IMR-90 (cell line): ENCODE measurements at regions not wholly inside any gene's neighbourhood (a gene's known extent, or its start where the extent isn't known, plus 50 kb on each side); places are given as distances from the start of the nearest gene placed in this dataset.

Experiments
- ATAC-seq: fragments of 200-7000 bp; cut with Tn5 transposase; 2 replicates; pipeline ENCODE4 v1.9.1; 2020; ENCODE audit warnings: low read depth, mild to moderate bottlenecking, moderate library complexity
- BruUV-seq: library from RNA; stranded (reverse); fragments of 400-500 nt; replicated peaks from 2 replicates; lab custom pipeline; 2021; lab: Mats Ljungman, UMichigan
- CTCF ChIA-PET: fragments of 300-600 bp; formaldehyde crosslinking; extraction: SDS; loops from one replicate; lab custom pipeline; 2021; ENCODE audit warnings: antibody characterized with exemption; lab: Yijun Ruan, JAX
- POLR2A ChIA-PET: fragments of 300-600 bp; sonication (Branson Sonifier 250); formaldehyde crosslinking; loops from one replicate; lab custom pipeline; 2022; ENCODE audit warnings: antibody characterized with exemption; ENCODE audit not compliant: unreplicated experiment; lab: Charles Lee
- DNase-seq: peaks from one replicate; pipeline ENCODE4 v3.0.0; 2013
- H2AFZ ChIP-seq: replicated peaks from 2 replicates; pipeline ENCODE3; 2013; ENCODE audit warnings: low read length, mild to moderate bottlenecking; ENCODE audit not compliant: poor library complexity
- H2AK5ac ChIP-seq: 2 replicates; pipeline ENCODE4 v1.6.1; 2013; ENCODE audit warnings: low read depth, low read length, inconsistent platforms
- H2AK9ac ChIP-seq: replicated peaks from 2 replicates; pipeline ENCODE3; 2013; ENCODE audit warnings: mild to moderate bottlenecking, low read depth, low read length, moderate library complexity; ENCODE audit not compliant: poor library complexity
- H2BK120ac ChIP-seq: 2 replicates; pipeline ENCODE4 v1.6.1; 2013; ENCODE audit warnings: low read depth, low read length, inconsistent platforms
- H2BK15ac ChIP-seq: 3 replicates; pipeline ENCODE4 v1.6.1; 2013; ENCODE audit warnings: low read depth, low read length, inconsistent platforms
- H2BK20ac ChIP-seq: 2 replicates; pipeline ENCODE4 v1.6.1; 2013; ENCODE audit warnings: low read depth, mild to moderate bottlenecking, inconsistent platforms, low read length, moderate library complexity
- H2BK5ac ChIP-seq: 2 replicates; pipeline ENCODE4 v1.6.1; 2013; ENCODE audit warnings: mild to moderate bottlenecking, low read depth, low read length, inconsistent platforms; ENCODE audit not compliant: poor library complexity, severe bottlenecking
- H3K14ac ChIP-seq: replicated peaks from 2 replicates; pipeline ENCODE4 v1.6.1; 2013; ENCODE audit warnings: low read depth, low read length, inconsistent platforms
- H3K18ac ChIP-seq: 2 replicates; pipeline ENCODE4 v1.6.1; 2013; ENCODE audit warnings: low read depth, low read length, control low read depth
- H3K23ac ChIP-seq: 2 replicates; pipeline ENCODE4 v1.6.1; 2013; ENCODE audit warnings: low read depth, low read length, inconsistent platforms
- H3K27ac ChIP-seq: 2 replicates; pipeline ENCODE4 v1.5.1; 2013; ENCODE audit warnings: mild to moderate bottlenecking, control low read depth, low read length; ENCODE audit not compliant: insufficient read depth
- H3K27me3 ChIP-seq: 2 replicates; pipeline ENCODE4 v1.6.1; 2013; ENCODE audit warnings: low read length; ENCODE audit not compliant: control insufficient read depth, insufficient read depth
- H3K36me3 ChIP-seq: 2 replicates; pipeline ENCODE4 v1.6.1; 2013; ENCODE audit warnings: low read length, mixed read lengths; ENCODE audit not compliant: control insufficient read depth, insufficient read depth
- H3K4ac ChIP-seq: 2 replicates; pipeline ENCODE4 v1.6.1; 2013; ENCODE audit warnings: low read depth, low read length, inconsistent platforms
- H3K4me1 ChIP-seq: 2 replicates; pipeline ENCODE4 v1.6.1; 2013; ENCODE audit warnings: low read length, mixed read lengths; ENCODE audit not compliant: control insufficient read depth, insufficient read depth
- H3K4me2 ChIP-seq: 2 replicates; pipeline ENCODE4 v1.6.1; 2013; ENCODE audit warnings: low read depth, mild to moderate bottlenecking, control low read depth, low read length, moderate library complexity
- H3K4me3 ChIP-seq: 2 replicates; pipeline ENCODE4 v1.5.1; 2013; ENCODE audit warnings: low read depth, mild to moderate bottlenecking, control low read depth, low read length, moderate library complexity; ENCODE audit not compliant: insufficient read depth
- H3K56ac ChIP-seq: 2 replicates; pipeline ENCODE4 v1.6.1; 2013; ENCODE audit warnings: low read length, inconsistent platforms; ENCODE audit not compliant: insufficient read depth; ENCODE audit errors: extremely low read depth
- H3K79me1 ChIP-seq, 2 experiments: 2 replicates each; pipeline ENCODE4 v1.6.1; 2013; ENCODE audit warnings: low read length in 2 of 2, inconsistent platforms in 1 of 2, low read depth in 1 of 2
- H3K9ac ChIP-seq: 2 replicates; pipeline ENCODE4 v1.6.1; 2013; ENCODE audit warnings: low read depth, low read length, control low read depth
- H3K9me1 ChIP-seq: 2 replicates; pipeline ENCODE4 v1.6.1; 2013; ENCODE audit warnings: low read length, inconsistent platforms; ENCODE audit not compliant: insufficient read depth
- H3K9me3 ChIP-seq: 2 replicates; pipeline ENCODE4 v1.6.1; 2013; ENCODE audit warnings: low read length; ENCODE audit not compliant: control insufficient read depth, insufficient read depth
- H4K20me1 ChIP-seq: 2 replicates; pipeline ENCODE4 v1.6.1; 2013; ENCODE audit warnings: low read length, inconsistent platforms; ENCODE audit not compliant: insufficient read depth
- H4K5ac ChIP-seq: 2 replicates; pipeline ENCODE4 v1.6.1; 2013; ENCODE audit warnings: mild to moderate bottlenecking, low read depth, low read length, control low read depth
- H4K8ac ChIP-seq, 2 experiments: 2 replicates each; pipeline ENCODE4 v1.6.1; 2013; ENCODE audit warnings: low read depth in 2 of 2, low read length in 2 of 2, control low read depth in 1 of 2, inconsistent platforms in 1 of 2
- H4K91ac ChIP-seq: 2 replicates; pipeline ENCODE4 v1.6.1; 2013; ENCODE audit warnings: low read depth, low read length, inconsistent platforms; ENCODE audit not compliant: insufficient read depth
- MAFK ChIP-seq: IDR thresholded peaks from 2 replicates; pipeline ENCODE4 v1.6.1; 2012; ENCODE audit warnings: low read depth, low read length, improper control_type of control experiment
- MXI1 ChIP-seq: IDR thresholded peaks from 2 replicates; pipeline ENCODE4 v1.6.1; 2012; ENCODE audit warnings: low read depth, mild to moderate bottlenecking, low read length, moderate library complexity, borderline replicate concordance
- WGBS, 2 experiments: methylation state at CpG; one replicate each; pipeline versions ENCODE4 v1.1.5 to v1.1.7; 2013; ENCODE audit warnings: missing lambda C conversion rate in 2 of 2; ENCODE audit not compliant: insufficient read length in 1 of 2; ENCODE audit errors: extremely low coverage in 2 of 2; 5-methylcytosine and 5-hydroxymethylcytosine counted together
- dilution Hi-C: fragments of 300-500 bp; cut with HindIII; formaldehyde crosslinking; loops from one replicate; pipeline ENCODE4 v1.14.3; 2018; ENCODE audit warnings: low sequenced_read_pairs; ENCODE audit not compliant: unreplicated experiment
- in situ Hi-C: fragments of 300-500 bp; cut with MboI; formaldehyde crosslinking; loops from 3 replicates; pipeline ENCODE4 v1.14.3; 2019; ENCODE audit warnings: low sequenced_read_pairs, inconsistent platforms, mixed read lengths
- intact Hi-C: fragments of 100-400 bp; cut with micrococcal nuclease; formaldehyde crosslinking; loops from 2 replicates; pipeline ENCODE4 v1.10.0; 2022

GRCh38 chr2:176457481-176457880, 188.2 kb downstream of the MTX2 start:
- Histone ChIP-seq H4K91ac (no peak overlapping the region), H3K27me3 (peaks cover 1% of the 10 kb centered on the region; the same call in 1 of the 2 replicates), H2AFZ (no peak overlapping the region), H4K8ac (no peak overlapping the region), H3K9me1 (no peaks in the 10 kb centered on the region), H4K5ac (no peak overlapping the region), H4K20me1 (no peaks in the 10 kb centered on the region), H3K9ac (no peak overlapping the region), H3K4ac (no peak overlapping the region), H3K4me1 (peaks cover 2% of the 10 kb centered on the region), H3K4me2 (no peak overlapping the region), H2BK120ac (no peak overlapping the region), H3K79me1 (no peaks in the 10 kb centered on the region), H3K56ac (no peak overlapping the region), H2BK15ac (no peak overlapping the region), H2AK9ac (no peak overlapping the region), H3K14ac (no peak overlapping the region), H3K27ac (no peak overlapping the region), H2BK20ac (no peak overlapping the region), H2AK5ac (no peak overlapping the region), H3K9me3 (no peaks in the 10 kb centered on the region), H3K36me3 (no peaks in the 10 kb centered on the region), H3K4me3 (no peak overlapping the region), H3K18ac (no peak overlapping the region), H3K23ac (no peak overlapping the region), H2BK5ac (no peak overlapping the region)
- intact Hi-C loops (loop anchor here (5.0 kb wide), 1 partner anchor 690 kb away; no protein-coding TSS in a partner anchor), dilution Hi-C loops (no loop called here), in situ Hi-C loops (loop anchor here (10.0 kb wide), 2 partner anchors 177 to 333 kb away; partner anchors contain the start of genes HOXD8 and HOXD9)
- ATAC-seq (no peak), DNase-seq (no peak)
- POLR2A ChIA-PET = no interaction called here
- no TSS peak for BruUV-seq
- TF ChIP-seq MXI1 (no peak), MAFK (no peak)
- CTCF ChIA-PET = no interaction called here
- WGBS, 2 experiments = no CpG with 5 or more reads among the region's 1 CpG
